HUES48 (cell line): ENCODE measurements at regions not wholly inside any gene's neighbourhood (a gene's known extent, or its start where the extent isn't known, plus 50 kb on each side); places are given as distances from the start of the nearest gene placed in this dataset.

Experiments
- H3K27ac ChIP-seq: one replicate; pipeline ENCODE4 v1.7.0; 2013; ENCODE audit warnings: low read depth, low read length, inconsistent platforms
- H3K27me3 ChIP-seq: 2 replicates; pipeline ENCODE4 v1.6.1; 2013; ENCODE audit warnings: mild to moderate bottlenecking, low read length; ENCODE audit not compliant: control insufficient read depth, insufficient read depth
- H3K36me3 ChIP-seq: 2 replicates; pipeline ENCODE4 v1.6.1; 2013; ENCODE audit warnings: low read length; ENCODE audit not compliant: control insufficient read depth, insufficient read depth
- H3K4me1 ChIP-seq: 2 replicates; pipeline ENCODE4 v1.6.1; 2013; ENCODE audit warnings: mild to moderate bottlenecking, low read length; ENCODE audit not compliant: control insufficient read depth, insufficient read depth
- H3K4me3 ChIP-seq: 2 replicates; pipeline ENCODE4 v1.5.1; 2013; ENCODE audit warnings: mild to moderate bottlenecking, low read depth, low read length
- H3K9ac ChIP-seq: 2 replicates; pipeline ENCODE4 v1.6.1; 2013; ENCODE audit warnings: mild to moderate bottlenecking, low read depth, low read length, moderate library complexity
- H3K9me3 ChIP-seq: 2 replicates; pipeline ENCODE4 v1.6.1; 2013; ENCODE audit warnings: low read length; ENCODE audit not compliant: control insufficient read depth, insufficient read depth

- H3K9ac ChIP-seq, result no peak overlapping the region
- H3K36me3 ChIP-seq, result no peaks in the 10 kb centered on the region
- H3K27me3 ChIP-seq, result 0 out of 2 replicates have a peak, but pooled peaks cover 6% of the 10 kb centered on the region
- no peaks in the 10 kb centered on the region for H3K9me3 ChIP-seq
- H3K4me1 ChIP-seq, result no peaks in the 10 kb centered on the region
- no peak overlapping the region for H3K4me3 ChIP-seq
- no peak overlapping the region for H3K27ac ChIP-seq
Observed at GRCh38 chr11:119810478-119811232, 81.7 kb upstream of the NECTIN1 start.

- no peaks in the 10 kb centered on the region for H3K36me3 ChIP-seq
- 0 out of 2 replicates have a peak, but pooled peaks cover 6% of the 10 kb centered on the region for H3K27me3 ChIP-seq
- no peaks in the 10 kb centered on the region for H3K4me1 ChIP-seq
- no peak overlapping the region for H3K27ac ChIP-seq
- no peaks in the 10 kb centered on the region for H3K9me3 ChIP-seq
- H3K9ac ChIP-seq, result no peak overlapping the region
- H3K4me3 ChIP-seq, result no peak overlapping the region
Observed at GRCh38 chr11:119809346-119809745, 80.3 kb upstream of the NECTIN1 start.

GRCh38 chr11:119808407-119809185 lies 79.6 kb upstream of the NECTIN1 start:
- Histone ChIP-seq H3K36me3 (no peaks in the 10 kb centered on the region), H3K27me3 (0 out of 2 replicates have a peak, but pooled peaks cover 6% of the 10 kb centered on the region), H3K4me1 (no peaks in the 10 kb centered on the region), H3K9ac (no peak overlapping the region), H3K4me3 (no peak overlapping the region), H3K27ac (no peak overlapping the region), H3K9me3 (no peaks in the 10 kb centered on the region)

GRCh38 chr11:119807841-119808240 lies 78.8 kb upstream of the NECTIN1 start:
- Histone ChIP-seq H3K9ac (no peak overlapping the region), H3K9me3 (no peaks in the 10 kb centered on the region), H3K4me1 (no peaks in the 10 kb centered on the region), H3K36me3 (no peaks in the 10 kb centered on the region), H3K27me3 (0 out of 2 replicates have a peak, but pooled peaks cover 6% of the 10 kb centered on the region), H3K4me3 (no peak overlapping the region), H3K27ac (no peak overlapping the region)

GRCh38 chr11:119807402-119807801 lies 78.4 kb upstream of the NECTIN1 start:
- H3K36me3 ChIP-seq, result no peaks in the 10 kb centered on the region
- H3K27me3 ChIP-seq, result 0 out of 2 replicates have a peak, but pooled peaks cover 6% of the 10 kb centered on the region
- no peaks in the 10 kb centered on the region for H3K4me1 ChIP-seq
- H3K4me3 ChIP-seq, result no peak overlapping the region
- no peak overlapping the region for H3K27ac ChIP-seq
- H3K9me3 ChIP-seq, result no peaks in the 10 kb centered on the region
- H3K9ac ChIP-seq, result no peak overlapping the region

- H3K27me3 ChIP-seq, result 0 out of 2 replicates have a peak, but pooled peaks cover 6% of the 10 kb centered on the region
- no peak overlapping the region for H3K4me3 ChIP-seq
- H3K9ac ChIP-seq, result no peak overlapping the region
- H3K36me3 ChIP-seq, result no peaks in the 10 kb centered on the region
- H3K9me3 ChIP-seq, result no peaks in the 10 kb centered on the region
- H3K27ac ChIP-seq, result no peak overlapping the region
- no peaks in the 10 kb centered on the region for H3K4me1 ChIP-seq
Observed at GRCh38 chr11:119806064-119806915, 77.3 kb upstream of the NECTIN1 start.

- Histone ChIP-seq H3K36me3 (no peaks in the 10 kb centered on the region), H3K9me3 (no peaks in the 10 kb centered on the region), H3K9ac (no peak overlapping the region), H3K27me3 (peaks cover 11% of the 10 kb centered on the region; the same call in 1 of the 2 replicates), H3K4me1 (no peaks in the 10 kb centered on the region), H3K4me3 (no peak overlapping the region), H3K27ac (no peak overlapping the region)
Observed at GRCh38 chr11:119805663-119806062, 76.7 kb upstream of the NECTIN1 start.

GRCh38 chr11:119804698-119805097 lies 75.7 kb upstream of the NECTIN1 start:
- no peaks in the 10 kb centered on the region for H3K9me3 ChIP-seq
- no peaks in the 10 kb centered on the region for H3K4me1 ChIP-seq
- no peak overlapping the region for H3K9ac ChIP-seq
- H3K36me3 ChIP-seq, result no peaks in the 10 kb centered on the region
- peaks cover 13% of the 10 kb centered on the region; the same call in 1 of the 2 replicates for H3K27me3 ChIP-seq
- no peak overlapping the region for H3K27ac ChIP-seq
- H3K4me3 ChIP-seq, result no peak overlapping the region

GRCh38 chr11:119803726-119804294 lies 74.8 kb upstream of the NECTIN1 start:
- no peak overlapping the region for H3K27ac ChIP-seq
- no peak overlapping the region for H3K9ac ChIP-seq
- H3K4me3 ChIP-seq, result no peak overlapping the region
- H3K4me1 ChIP-seq, result no peaks in the 10 kb centered on the region
- no peaks in the 10 kb centered on the region for H3K36me3 ChIP-seq
- no peaks in the 10 kb centered on the region for H3K9me3 ChIP-seq
- peaks cover 17% of the 10 kb centered on the region for H3K27me3 ChIP-seq

- Histone ChIP-seq H3K27ac (no peak overlapping the region), H3K4me3 (no peak overlapping the region), H3K27me3 (peaks cover 23% of the 10 kb centered on the region), H3K9ac (no peak overlapping the region), H3K36me3 (no peaks in the 10 kb centered on the region), H3K4me1 (no peaks in the 10 kb centered on the region), H3K9me3 (no peaks in the 10 kb centered on the region)
Observed at GRCh38 chr11:119803139-119803538, 74.1 kb upstream of the NECTIN1 start.
